ENCODE measurements at regions not wholly inside any gene's neighbourhood (a gene's known extent, or its start where the extent isn't known, plus 50 kb on each side); places are given as distances from the start of the nearest gene placed in this dataset.
A peak's percentile ranks its signal among the peaks of the same experiment; 100 is the strongest.

DNA sequence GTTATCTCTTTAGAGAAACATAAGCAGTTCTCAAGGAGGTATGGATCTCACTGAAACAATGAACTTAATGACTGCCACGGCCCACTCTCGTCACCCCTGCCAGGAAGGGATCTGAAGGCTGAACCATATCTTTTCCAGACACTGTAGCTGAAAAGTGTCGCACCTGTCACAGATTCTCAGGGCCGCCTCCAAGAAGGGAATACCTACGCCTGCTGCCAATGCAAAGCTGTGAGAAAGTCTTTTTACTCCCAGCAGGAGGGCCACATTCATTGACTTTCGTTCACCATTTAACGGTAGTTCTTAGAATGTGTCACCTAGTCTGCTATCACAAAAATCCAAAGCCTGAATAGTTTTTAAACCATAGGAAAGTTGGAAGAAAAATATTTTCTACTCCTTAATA, 66.7 kb upstream of the SH3BP4 start:
- Histone ChIP-seq H3F3A (ENCODE audit: low read depth) (no peaks in the 10 kb centered on the region), H3K4me3 (ENCODE audit: low read length, poor library complexity, severe bottlenecking) (no peak overlapping the region), H3K79me2 (ENCODE audit: insufficient read depth, low read length) (no peaks in the 10 kb centered on the region), H3K9me3 (ENCODE audit: insufficient read depth, low read depth, low read length) (no peaks in the 10 kb centered on the region), H2AFZ (ENCODE audit: low read length) (no peak overlapping the region), H3K4me1 (ENCODE audit: insufficient read depth, low read length, poor library complexity, severe bottlenecking) (peaks cover 5% of the 10 kb centered on the region), H3K36me3 (ENCODE audit: insufficient read depth, low read length) (no peaks in the 10 kb centered on the region), H3K9ac (ENCODE audit: low read depth, low read length, poor library complexity, severe bottlenecking) (no peak overlapping the region), H3K27me3 (ENCODE audit: insufficient read depth, low read length, poor library complexity, severe bottlenecking) (no peaks in the 10 kb centered on the region), H3K9me2 (replicated peaks; ENCODE audit: low read depth, low read length) (no peaks in the 10 kb centered on the region), H4K20me1 (ENCODE audit: insufficient read depth, low read length, poor library complexity, severe bottlenecking) (no peaks in the 10 kb centered on the region), H3K4me2 (ENCODE audit: low read depth, low read length, poor library complexity, severe bottlenecking) (no peak overlapping the region)
- no peak for TF ChIP-seq EZH2phosphoT487 (IDR thresholded peaks at IDR 0.05; ENCODE audit: borderline replicate concordance)
- TF ChIP-seq, protein P1, sequence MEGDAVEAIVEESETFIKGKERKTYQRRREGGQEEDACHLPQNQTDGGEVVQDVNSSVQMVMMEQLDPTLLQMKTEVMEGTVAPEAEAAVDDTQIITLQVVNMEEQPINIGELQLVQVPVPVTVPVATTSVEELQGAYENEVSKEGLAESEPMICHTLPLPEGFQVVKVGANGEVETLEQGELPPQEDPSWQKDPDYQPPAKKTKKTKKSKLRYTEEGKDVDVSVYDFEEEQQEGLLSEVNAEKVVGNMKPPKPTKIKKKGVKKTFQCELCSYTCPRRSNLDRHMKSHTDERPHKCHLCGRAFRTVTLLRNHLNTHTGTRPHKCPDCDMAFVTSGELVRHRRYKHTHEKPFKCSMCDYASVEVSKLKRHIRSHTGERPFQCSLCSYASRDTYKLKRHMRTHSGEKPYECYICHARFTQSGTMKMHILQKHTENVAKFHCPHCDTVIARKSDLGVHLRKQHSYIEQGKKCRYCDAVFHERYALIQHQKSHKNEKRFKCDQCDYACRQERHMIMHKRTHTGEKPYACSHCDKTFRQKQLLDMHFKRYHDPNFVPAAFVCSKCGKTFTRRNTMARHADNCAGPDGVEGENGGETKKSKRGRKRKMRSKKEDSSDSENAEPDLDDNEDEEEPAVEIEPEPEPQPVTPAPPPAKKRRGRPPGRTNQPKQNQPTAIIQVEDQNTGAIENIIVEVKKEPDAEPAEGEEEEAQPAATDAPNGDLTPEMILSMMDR (conservative IDR thresholded peaks at IDR 0.05; ENCODE audit: low read length) = no peak

DNA sequence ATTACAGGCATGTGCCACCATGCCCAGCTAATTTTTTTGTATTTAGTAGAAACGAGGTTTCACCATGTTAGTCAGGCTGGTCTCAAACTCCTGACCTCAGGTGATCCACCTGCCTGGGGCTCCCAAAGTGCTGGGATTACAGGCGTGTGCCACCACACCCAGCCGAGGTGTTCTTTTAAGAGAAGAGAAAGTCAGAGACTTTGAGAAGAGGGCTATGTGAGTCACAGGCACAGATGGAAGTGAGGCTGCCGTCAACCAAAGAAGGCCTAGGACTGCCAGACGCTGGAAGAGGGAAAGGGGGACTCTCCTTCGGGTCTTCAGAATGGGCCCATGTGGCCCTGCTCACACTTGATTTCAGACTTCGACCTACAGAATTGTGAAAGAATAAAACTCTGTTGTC, 67.2 kb upstream of the SH3BP4 start:
- no peak for TF ChIP-seq EZH2phosphoT487 (IDR thresholded peaks at IDR 0.05; ENCODE audit: borderline replicate concordance)
- TF ChIP-seq, protein P1 (conservative IDR thresholded peaks at IDR 0.05; ENCODE audit: low read length) = no peak
- no peaks in the 10 kb centered on the region for H3K27me3 ChIP-seq (ENCODE audit: insufficient read depth, low read length, poor library complexity, severe bottlenecking)
- H3K4me1 ChIP-seq (ENCODE audit: insufficient read depth, low read length, poor library complexity, severe bottlenecking) = peaks cover 5% of the 10 kb centered on the region
- H3K9me2 ChIP-seq (replicated peaks; ENCODE audit: low read depth, low read length) = no peaks in the 10 kb centered on the region
- no peak overlapping the region for H3K4me3 ChIP-seq (ENCODE audit: low read length, poor library complexity, severe bottlenecking)
- no peaks in the 10 kb centered on the region for H4K20me1 ChIP-seq (ENCODE audit: insufficient read depth, low read length, poor library complexity, severe bottlenecking)
- H3K36me3 ChIP-seq (ENCODE audit: insufficient read depth, low read length) = no peaks in the 10 kb centered on the region
- no peaks in the 10 kb centered on the region for H3K79me2 ChIP-seq (ENCODE audit: insufficient read depth, low read length)
- no peaks in the 10 kb centered on the region for H3K9me3 ChIP-seq (ENCODE audit: insufficient read depth, low read depth, low read length)
- H3K9ac ChIP-seq (ENCODE audit: low read depth, low read length, poor library complexity, severe bottlenecking) = no peak overlapping the region
- no peak overlapping the region for H2AFZ ChIP-seq (ENCODE audit: low read length)
- H3F3A ChIP-seq (ENCODE audit: low read depth) = no peaks in the 10 kb centered on the region
- no peak overlapping the region for H3K4me2 ChIP-seq (ENCODE audit: low read depth, low read length, poor library complexity, severe bottlenecking)

DNA sequence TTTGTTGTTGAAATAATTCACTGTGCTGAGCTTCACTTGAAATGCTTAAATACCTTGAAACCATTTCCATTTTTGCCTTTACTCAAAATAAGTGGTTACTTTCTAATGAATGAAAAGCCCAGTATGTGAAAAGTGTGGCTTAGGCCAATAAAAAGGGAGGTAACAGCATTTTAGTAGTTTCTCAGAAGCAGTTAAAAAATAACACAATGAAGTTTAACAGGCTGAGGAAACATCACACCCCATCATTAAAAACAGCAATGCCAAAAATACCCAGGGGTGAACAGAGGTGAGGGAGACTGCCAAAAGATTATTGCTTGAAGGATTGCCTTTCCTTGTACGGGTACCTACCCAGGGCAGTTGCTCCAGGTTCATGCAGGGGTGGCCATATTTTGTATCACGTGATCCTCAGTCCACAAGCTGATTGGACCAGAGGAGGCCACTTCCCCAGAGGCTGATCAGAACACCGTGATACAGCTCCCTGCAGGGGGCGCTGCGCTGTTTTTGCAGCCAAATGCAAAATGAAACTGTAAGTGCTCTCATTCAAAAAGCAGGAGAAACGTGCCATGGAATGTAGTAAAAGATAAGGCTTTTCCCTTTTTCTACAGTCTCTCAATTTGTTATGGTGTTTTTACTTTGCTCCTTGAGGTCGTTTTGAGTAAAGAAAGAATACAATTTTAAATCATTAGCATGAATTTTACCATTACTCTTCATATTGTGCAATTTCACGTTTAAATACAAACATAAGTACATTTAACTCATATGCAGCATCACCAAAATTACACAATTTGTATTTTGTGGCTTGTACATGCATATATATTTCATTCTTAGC, 70.2 kb upstream of the SH3BP4 start:
- H3F3A ChIP-seq (ENCODE audit: low read depth) = no peaks in the 10 kb centered on the region
- no peak overlapping the region for H3K9ac ChIP-seq (ENCODE audit: low read depth, low read length, poor library complexity, severe bottlenecking)
- H3K9me3 ChIP-seq (ENCODE audit: insufficient read depth, low read depth, low read length) = no peaks in the 10 kb centered on the region
- H2AFZ ChIP-seq (ENCODE audit: low read length) = peak overlapping the region; percentile 69; the same call in 1 of the 2 replicates
- H4K20me1 ChIP-seq (ENCODE audit: insufficient read depth, low read length, poor library complexity, severe bottlenecking) = no peaks in the 10 kb centered on the region
- TF ChIP-seq EZH2phosphoT487 (IDR thresholded peaks at IDR 0.05; ENCODE audit: borderline replicate concordance) = no peak
- TF ChIP-seq, protein P1 (conservative IDR thresholded peaks at IDR 0.05; ENCODE audit: low read length) = peak; percentile 78
- H3K27me3 ChIP-seq (ENCODE audit: insufficient read depth, low read length, poor library complexity, severe bottlenecking) = no peaks in the 10 kb centered on the region
- no peaks in the 10 kb centered on the region for H3K79me2 ChIP-seq (ENCODE audit: insufficient read depth, low read length)
- H3K4me2 ChIP-seq (ENCODE audit: low read depth, low read length, poor library complexity, severe bottlenecking) = peak overlapping the region; percentile 25
- H3K9me2 ChIP-seq (replicated peaks; ENCODE audit: low read depth, low read length) = no peaks in the 10 kb centered on the region
- H3K4me1 ChIP-seq (ENCODE audit: insufficient read depth, low read length, poor library complexity, severe bottlenecking) = peaks cover 5% of the 10 kb centered on the region
- H3K36me3 ChIP-seq (ENCODE audit: insufficient read depth, low read length) = no peaks in the 10 kb centered on the region
- no peak overlapping the region for H3K4me3 ChIP-seq (ENCODE audit: low read length, poor library complexity, severe bottlenecking)

Data from Loucy (cell line).